Colonic mucosa (tissue), 4 donors: ENCODE measurements at regions not wholly inside any gene's neighbourhood (a gene's known extent, or its start where the extent isn't known, plus 50 kb on each side); places are given as distances from the start of the nearest gene placed in this dataset.

Experiments
- DNase-seq: peaks from one replicate; pipeline ENCODE4 v3.0.0-alpha.2; 2020
- H3K27ac ChIP-seq: fragments of 200-600 bp; one replicate; pipeline ENCODE4 v1.8.0; 2021
- H3K27me3 ChIP-seq: fragments of 200-600 bp; one replicate; pipeline ENCODE4 v1.8.0; 2021
- H3K36me3 ChIP-seq: fragments of 200-600 bp; one replicate; pipeline ENCODE4 v1.8.0; 2021
- H3K4me1 ChIP-seq: fragments of 200-600 bp; one replicate; pipeline ENCODE4 v1.8.0; 2021; ENCODE audit warnings: mild to moderate bottlenecking
- H3K4me3 ChIP-seq: fragments of 200-600 bp; one replicate; pipeline ENCODE4 v1.8.0; 2021
- H3K9ac ChIP-seq, 2 donors: one replicate each; pipeline ENCODE4 v1.7.0; 2013; ENCODE audit warnings: control low read depth in 2 of 2, low read depth in 2 of 2, low read length in 2 of 2
- H3K9me3 ChIP-seq: fragments of 200-600 bp; one replicate; pipeline ENCODE4 v1.8.0; 2021
- intact Hi-C: fragments of 100-400 bp; cut with DNase I; formaldehyde crosslinking; loops from one replicate; pipeline ENCODE4 v1.14.1; 2022
- TF ChIP-seq, protein P1 (sequence below): fragments of 200-600 bp; IDR thresholded peaks from one replicate; pipeline ENCODE4 v1.8.0; 2022; ENCODE audit warnings: antibody characterized with exemption, mild to moderate bottlenecking
- donor health status: healthy.
- donor health status: DM: no; HTN: no; CAD: no.
- donor health status: DM: no; HTN: no; CAD: no.

DNA sequence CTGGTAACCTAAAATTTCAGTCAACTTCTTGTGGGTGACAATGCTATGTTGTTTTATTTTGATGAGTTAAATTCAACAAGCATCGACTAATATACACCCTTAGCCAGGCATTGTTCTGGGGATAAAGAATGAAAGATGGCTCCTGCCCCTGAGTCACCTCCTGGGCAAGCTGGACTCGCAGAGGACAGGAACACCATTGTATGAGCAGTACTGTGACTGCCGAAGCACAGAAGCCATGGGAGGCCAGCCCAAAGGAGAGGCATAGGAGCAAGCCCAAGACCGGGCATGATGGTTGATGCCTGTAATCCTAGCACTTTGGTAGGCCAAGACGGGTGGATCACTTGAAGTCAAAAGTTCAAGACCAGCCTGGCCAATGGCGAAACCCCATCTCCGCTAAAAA, 555.2 kb downstream of the OMA1 start:
- intact Hi-C loops = no loop called here
- no peak overlapping the region for H3K9ac ChIP-seq
- TF ChIP-seq, protein P1, sequence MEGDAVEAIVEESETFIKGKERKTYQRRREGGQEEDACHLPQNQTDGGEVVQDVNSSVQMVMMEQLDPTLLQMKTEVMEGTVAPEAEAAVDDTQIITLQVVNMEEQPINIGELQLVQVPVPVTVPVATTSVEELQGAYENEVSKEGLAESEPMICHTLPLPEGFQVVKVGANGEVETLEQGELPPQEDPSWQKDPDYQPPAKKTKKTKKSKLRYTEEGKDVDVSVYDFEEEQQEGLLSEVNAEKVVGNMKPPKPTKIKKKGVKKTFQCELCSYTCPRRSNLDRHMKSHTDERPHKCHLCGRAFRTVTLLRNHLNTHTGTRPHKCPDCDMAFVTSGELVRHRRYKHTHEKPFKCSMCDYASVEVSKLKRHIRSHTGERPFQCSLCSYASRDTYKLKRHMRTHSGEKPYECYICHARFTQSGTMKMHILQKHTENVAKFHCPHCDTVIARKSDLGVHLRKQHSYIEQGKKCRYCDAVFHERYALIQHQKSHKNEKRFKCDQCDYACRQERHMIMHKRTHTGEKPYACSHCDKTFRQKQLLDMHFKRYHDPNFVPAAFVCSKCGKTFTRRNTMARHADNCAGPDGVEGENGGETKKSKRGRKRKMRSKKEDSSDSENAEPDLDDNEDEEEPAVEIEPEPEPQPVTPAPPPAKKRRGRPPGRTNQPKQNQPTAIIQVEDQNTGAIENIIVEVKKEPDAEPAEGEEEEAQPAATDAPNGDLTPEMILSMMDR = no peak

DNA sequence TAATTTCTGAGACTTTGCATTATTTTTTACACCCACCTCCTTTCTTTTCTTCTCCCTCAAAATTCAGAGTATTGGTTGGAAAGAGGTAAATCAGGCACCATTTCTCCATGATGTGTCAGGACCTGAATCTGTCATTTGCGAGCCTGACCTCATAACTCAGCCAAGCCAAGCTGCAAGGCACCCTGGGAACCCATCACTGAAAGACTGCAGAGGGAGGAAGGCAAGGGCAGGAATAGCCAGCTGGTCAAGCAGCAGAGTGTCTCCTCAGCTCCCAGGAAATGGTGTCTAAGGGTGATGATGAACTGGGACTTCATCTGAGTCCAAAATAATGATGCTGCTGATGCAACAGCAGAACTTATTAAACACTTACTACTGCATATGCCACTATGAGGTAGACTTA, 556.6 kb downstream of the OMA1 start:
- no peak overlapping the region for H3K27ac ChIP-seq
- DNase-seq = no peak
- H3K9ac ChIP-seq = no peak overlapping the region
- intact Hi-C loops = no loop called here
- H3K27me3 ChIP-seq = no peaks in the 10 kb centered on the region
- no peak overlapping the region for H3K4me3 ChIP-seq
- TF ChIP-seq, protein P1 = no peak
- no peaks in the 10 kb centered on the region for H3K36me3 ChIP-seq
- no peaks in the 10 kb centered on the region for H3K4me1 ChIP-seq
- H3K9me3 ChIP-seq = no peaks in the 10 kb centered on the region

More for the DNA sequence above, 555.2 kb downstream of the OMA1 start:
- Histone ChIP-seq H3K4me3 (no peak overlapping the region), H3K9me3 (no peaks in the 10 kb centered on the region), H3K27ac (no peak overlapping the region), H3K36me3 (no peaks in the 10 kb centered on the region), H3K27me3 (no peaks in the 10 kb centered on the region), H3K4me1 (no peaks in the 10 kb centered on the region)
- no peak for DNase-seq

DNA sequence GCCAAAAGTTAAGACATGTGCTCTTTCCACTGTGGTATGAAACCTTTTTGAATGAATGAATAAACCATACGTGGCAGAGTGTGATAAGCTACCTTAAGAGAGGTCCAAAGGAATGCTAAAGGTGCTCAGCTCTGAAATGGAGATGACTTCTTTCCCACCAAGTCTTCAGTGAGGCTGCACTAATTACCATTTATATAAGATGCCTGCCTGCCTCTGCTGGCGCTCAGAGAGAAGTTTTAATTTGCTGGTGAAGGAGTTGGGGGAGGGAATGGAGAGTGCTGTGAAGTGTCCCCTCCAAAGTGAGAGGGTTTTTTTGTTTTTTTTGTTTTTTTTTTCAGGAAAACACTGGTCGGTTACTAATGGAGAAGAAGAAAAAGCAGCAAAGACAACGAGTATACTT, 559.0 kb downstream of the OMA1 start:
- H3K36me3 ChIP-seq = no peaks in the 10 kb centered on the region
- H3K27ac ChIP-seq = no peak overlapping the region
- no peak for DNase-seq
- intact Hi-C loops = no loop called here
- H3K4me1 ChIP-seq = no peaks in the 10 kb centered on the region
- H3K9me3 ChIP-seq = no peaks in the 10 kb centered on the region
- H3K4me3 ChIP-seq = no peak overlapping the region
- TF ChIP-seq, protein P1 = no peak
- no peak overlapping the region for H3K9ac ChIP-seq
- no peaks in the 10 kb centered on the region for H3K27me3 ChIP-seq

DNA sequence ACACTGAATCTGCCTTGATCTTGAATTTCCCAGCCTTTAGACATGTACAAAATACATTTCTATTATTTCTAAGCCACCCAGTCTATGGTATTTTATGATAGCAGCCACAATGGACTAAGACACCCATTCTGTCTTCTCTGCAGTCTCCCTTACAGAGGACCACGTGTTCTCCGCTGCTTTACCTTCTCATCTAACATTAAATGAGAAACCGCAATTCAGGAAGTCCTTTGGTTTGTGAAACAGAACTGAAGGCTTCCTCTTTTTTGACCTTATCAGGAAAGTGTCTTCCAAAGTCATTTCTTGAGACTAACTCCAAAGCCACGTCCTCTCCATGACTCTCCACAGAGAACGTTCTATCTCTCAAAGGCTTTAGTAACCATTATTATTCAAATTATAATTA, 560.1 kb downstream of the OMA1 start:
- Histone ChIP-seq H3K4me3 (no peak overlapping the region), H3K27ac (no peak overlapping the region), H3K9me3 (no peaks in the 10 kb centered on the region), H3K4me1 (no peaks in the 10 kb centered on the region), H3K9ac (no peak overlapping the region), H3K27me3 (no peaks in the 10 kb centered on the region), H3K36me3 (no peaks in the 10 kb centered on the region)
- TF ChIP-seq, protein P1 = no peak
- no peak for DNase-seq
- intact Hi-C loops = no loop called here

DNA sequence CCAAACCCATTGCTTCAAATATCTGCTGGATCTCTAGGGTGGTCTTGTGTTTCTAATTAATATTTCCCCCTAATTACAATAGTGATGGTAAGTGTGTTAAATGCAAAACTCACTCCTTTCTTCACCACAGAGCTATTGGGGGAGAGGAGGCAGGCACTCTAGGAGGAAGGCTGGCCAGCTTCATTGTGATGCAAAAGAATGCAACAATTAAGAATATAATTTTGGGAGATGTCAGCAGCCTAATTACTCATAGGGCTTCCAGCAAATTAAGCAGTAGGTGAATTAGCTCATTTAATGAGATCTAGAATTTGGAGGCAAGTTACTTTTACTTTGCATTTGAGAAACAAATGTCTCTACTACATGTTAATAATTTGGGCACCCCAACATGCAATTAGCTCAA, 560.4 kb upstream of the DAB1 start:
- no peak overlapping the region for H3K4me3 ChIP-seq
- H3K4me1 ChIP-seq = no peaks in the 10 kb centered on the region
- TF ChIP-seq, protein P1 = no peak

DNA sequence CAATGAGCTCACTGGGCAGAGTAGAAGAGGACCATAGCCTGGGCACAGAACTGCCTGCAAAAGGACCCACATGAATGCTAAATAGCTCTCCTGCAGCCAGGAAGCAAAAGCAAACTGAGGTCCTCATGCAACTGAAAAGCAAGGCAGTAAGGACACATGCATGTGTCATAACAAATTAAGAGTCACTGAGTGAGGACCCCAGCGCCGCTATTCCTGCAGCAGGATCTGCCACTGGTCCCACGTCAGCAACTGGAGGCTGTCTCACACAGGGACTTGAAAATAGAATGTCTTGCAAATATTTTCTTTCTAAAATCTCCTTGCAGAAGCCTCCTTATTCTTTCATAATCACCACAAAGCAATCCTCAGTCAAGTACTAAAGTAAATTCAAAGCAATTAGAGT, 559.6 kb upstream of the DAB1 start:
- no peak overlapping the region for H3K4me3 ChIP-seq
- DNase-seq = no peak
- no peaks in the 10 kb centered on the region for H3K4me1 ChIP-seq
- no peak overlapping the region for H3K27ac ChIP-seq
- TF ChIP-seq, protein P1 = no peak
- H3K9me3 ChIP-seq = no peaks in the 10 kb centered on the region
- intact Hi-C loops = no loop called here
- H3K9ac ChIP-seq = no peak overlapping the region
- no peaks in the 10 kb centered on the region for H3K27me3 ChIP-seq
- no peaks in the 10 kb centered on the region for H3K36me3 ChIP-seq

More for the DNA sequence above, 560.4 kb upstream of the DAB1 start:
- Histone ChIP-seq H3K27ac (no peak overlapping the region), H3K9ac (no peak overlapping the region), H3K27me3 (no peaks in the 10 kb centered on the region), H3K9me3 (no peaks in the 10 kb centered on the region), H3K36me3 (no peaks in the 10 kb centered on the region)
- intact Hi-C loops = no loop called here
- no peak for DNase-seq
